Heart left ventricle (tissue), 13 donors: ENCODE measurements at regions not wholly inside any gene's neighbourhood (a gene's known extent, or its start where the extent isn't known, plus 50 kb on each side); places are given as distances from the start of the nearest gene placed in this dataset.

Source experiments
- POLR2A ChIP-seq, 2 donors: fragments of 450-650 bp; IDR thresholded peaks; one replicate each; pipeline ENCODE4 v1.6.1; 2017; ENCODE audit warnings: antibody characterized with exemption in 2 of 2, mild to moderate bottlenecking in 2 of 2, moderate library complexity in 2 of 2
- TF ChIP-seq, protein P1 (sequence below), 12 donors: fragments of 200-600 bp; sonication (generic) in 4 of 12; IDR thresholded peaks; one replicate each; pipeline versions ENCODE4 v1.5.0 to v1.8.0; 2018 to 2022; ENCODE audit warnings: antibody characterized with exemption in 12 of 12, mild to moderate bottlenecking in 5 of 12
- donor health status: ischemic (EF 13 %, LVEDD 7.1; RV severe dilation, severe dysfunction).
- donor health status: DM: no; HTN: yes; CAD: no.
- donor health status: DM: no; HTN: no; CAD: no.
- donor health status: ischemic (EF 25% LVEDD 6.9; RV normal size, moderate dysfunction).
- donor health status: ischemic (EF 25% LVEDD 5.7; RV mildly dilated, moderate dysfunction).
- donor health status: ischemic (EF 35%, LVEDD 5.7; RV mildly dilated, moderate dysfunction).
- donor health status: nonischemic (EF 11% LVEDD 7.7; RV severe dilation, severe dysfunction).
- donor health status: DM: yes; HTN: yes; CAD: no.
- donor health status: PGD.
- donor health status: ischemic (EF 29% LVEDD 5.4; RV normal size, mild dysfunction).
- donor health status: nonischemic (EF 23%, LVEDD 6.1; RV moderate dilation, normal function).

- TF ChIP-seq, protein P1, sequence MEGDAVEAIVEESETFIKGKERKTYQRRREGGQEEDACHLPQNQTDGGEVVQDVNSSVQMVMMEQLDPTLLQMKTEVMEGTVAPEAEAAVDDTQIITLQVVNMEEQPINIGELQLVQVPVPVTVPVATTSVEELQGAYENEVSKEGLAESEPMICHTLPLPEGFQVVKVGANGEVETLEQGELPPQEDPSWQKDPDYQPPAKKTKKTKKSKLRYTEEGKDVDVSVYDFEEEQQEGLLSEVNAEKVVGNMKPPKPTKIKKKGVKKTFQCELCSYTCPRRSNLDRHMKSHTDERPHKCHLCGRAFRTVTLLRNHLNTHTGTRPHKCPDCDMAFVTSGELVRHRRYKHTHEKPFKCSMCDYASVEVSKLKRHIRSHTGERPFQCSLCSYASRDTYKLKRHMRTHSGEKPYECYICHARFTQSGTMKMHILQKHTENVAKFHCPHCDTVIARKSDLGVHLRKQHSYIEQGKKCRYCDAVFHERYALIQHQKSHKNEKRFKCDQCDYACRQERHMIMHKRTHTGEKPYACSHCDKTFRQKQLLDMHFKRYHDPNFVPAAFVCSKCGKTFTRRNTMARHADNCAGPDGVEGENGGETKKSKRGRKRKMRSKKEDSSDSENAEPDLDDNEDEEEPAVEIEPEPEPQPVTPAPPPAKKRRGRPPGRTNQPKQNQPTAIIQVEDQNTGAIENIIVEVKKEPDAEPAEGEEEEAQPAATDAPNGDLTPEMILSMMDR (IDR thresholded peaks at IDR 0.05): no peak
- TF ChIP-seq POLR2A (IDR thresholded peaks at IDR 0.05): no peak
Observed at GRCh38 chr12:5230861-5231260, 187.2 kb downstream of the KCNA5 start.
